Stimulated activated effector memory CD8-positive, alpha-beta T cell treated with anti-CD3 and anti-CD28 coated beads, Interleukin-12 subunit alpha, Interleukin-12 subunit beta, amount 100 ng/mL, for 72 hours (primary cell): ENCODE measurements at regions not wholly inside any gene's neighbourhood (a gene's known extent, or its start where the extent isn't known, plus 50 kb on each side); places are given as distances from the start of the nearest gene placed in this dataset.

Source experiments
- ATAC-seq: fragments of 150-1000 bp; cut with Tn5 transposase; 2 replicates; pipeline ENCODE4 v1.10.0; 2021
- DNase-seq, 2 donors: peaks; one replicate each; pipeline ENCODE4 v3.0.0; 2021 to 2022; ENCODE audit warnings: low spot score in 2 of 2
- H3K27ac Mint-ChIP-seq: one replicate; pipeline ENCODE4 v1.8.0; 2022; ENCODE audit warnings: mild to moderate bottlenecking, mixed read lengths
- H3K36me3 Mint-ChIP-seq: one replicate; pipeline ENCODE4 v1.8.0; 2022; ENCODE audit warnings: mild to moderate bottlenecking, mixed read lengths
- H3K4me1 Mint-ChIP-seq: one replicate; pipeline ENCODE4 v1.8.0; 2022; ENCODE audit warnings: mixed read lengths
- H3K4me3 Mint-ChIP-seq: one replicate; pipeline ENCODE4 v1.8.0; 2022; ENCODE audit warnings: mild to moderate bottlenecking, mixed read lengths
- H3K9me3 Mint-ChIP-seq: one replicate; pipeline ENCODE4 v1.8.0; 2022; ENCODE audit warnings: mixed read lengths

DNA sequence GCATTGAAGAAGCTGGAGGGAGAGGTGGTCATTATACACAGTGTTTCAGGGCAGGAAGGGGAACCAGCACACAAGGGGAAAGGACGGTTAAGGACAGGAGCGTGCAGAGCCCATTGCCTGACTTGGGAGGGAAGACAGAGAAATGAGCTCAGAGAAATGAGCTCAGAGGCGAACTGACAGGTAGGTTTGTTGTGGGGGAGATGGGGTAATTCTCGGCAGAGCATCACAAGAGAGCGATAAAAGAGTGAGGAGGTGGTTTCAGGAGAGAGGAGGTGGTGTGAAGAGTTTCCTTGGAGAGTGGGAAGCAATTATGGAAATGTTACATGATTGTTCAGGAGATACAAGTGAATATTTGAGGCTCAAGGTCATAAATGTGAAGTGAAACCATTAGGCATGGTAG, 61.0 kb downstream of the MRGPRX1 start:
- no peaks in the 10 kb centered on the region for H3K36me3 Mint-ChIP-seq
- DNase-seq (no peak), ATAC-seq (no peak)
- no peaks in the 10 kb centered on the region for H3K9me3 Mint-ChIP-seq
- H3K27ac Mint-ChIP-seq = no peak overlapping the region
- no peaks in the 10 kb centered on the region for H3K4me1 Mint-ChIP-seq
- no peak overlapping the region for H3K4me3 Mint-ChIP-seq

DNA sequence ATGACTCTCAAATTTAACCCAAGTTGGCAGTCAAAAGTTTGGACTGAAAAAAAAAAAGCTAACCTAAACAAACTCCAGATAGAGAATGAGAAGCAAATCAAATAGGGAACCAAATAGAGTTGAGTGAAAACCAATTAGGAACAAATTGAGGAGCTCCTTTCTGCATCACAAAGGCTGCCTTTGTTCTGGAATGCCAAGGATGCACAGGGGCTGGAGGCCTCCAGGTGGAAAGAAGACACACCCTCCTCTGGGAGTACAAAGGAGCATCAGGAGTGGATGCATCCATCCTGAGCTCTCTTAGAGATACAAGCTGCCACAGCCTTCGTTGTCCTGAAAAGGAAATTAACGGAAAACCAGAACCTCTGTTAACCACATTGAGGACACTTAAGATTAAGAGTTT, 73.3 kb downstream of the MRGPRX1 start:
- DNase-seq (no peak), ATAC-seq (no peak)
- Mint-ChIP-seq H3K4me3 (no peak overlapping the region), H3K4me1 (no peaks in the 10 kb centered on the region), H3K9me3 (no peaks in the 10 kb centered on the region), H3K27ac (no peak overlapping the region), H3K36me3 (no peaks in the 10 kb centered on the region)

DNA sequence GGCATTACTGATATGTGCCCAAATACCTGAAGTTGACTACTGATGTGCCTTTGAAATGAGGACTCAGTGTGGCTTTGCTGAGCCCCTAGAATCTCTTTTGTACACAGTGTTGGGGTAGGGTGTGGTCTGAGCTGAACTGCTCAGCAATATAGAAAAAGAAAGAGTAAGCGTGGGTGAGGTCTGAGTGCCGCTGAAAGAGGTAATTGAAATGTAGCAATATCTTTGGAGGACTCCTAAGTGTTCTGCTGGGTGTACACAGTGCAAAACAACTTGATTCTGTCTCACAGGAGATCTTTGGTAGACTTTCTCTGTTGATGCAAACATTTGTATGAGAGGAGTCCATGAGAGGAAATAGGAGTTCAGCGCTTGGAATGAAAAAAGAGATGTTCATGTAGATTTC, 73.7 kb upstream of the PTPN5 start:
- DNase-seq (no peak), ATAC-seq (no peak)
- Mint-ChIP-seq H3K27ac (no peak overlapping the region), H3K36me3 (no peaks in the 10 kb centered on the region), H3K9me3 (no peaks in the 10 kb centered on the region), H3K4me3 (no peak overlapping the region), H3K4me1 (no peaks in the 10 kb centered on the region)

DNA sequence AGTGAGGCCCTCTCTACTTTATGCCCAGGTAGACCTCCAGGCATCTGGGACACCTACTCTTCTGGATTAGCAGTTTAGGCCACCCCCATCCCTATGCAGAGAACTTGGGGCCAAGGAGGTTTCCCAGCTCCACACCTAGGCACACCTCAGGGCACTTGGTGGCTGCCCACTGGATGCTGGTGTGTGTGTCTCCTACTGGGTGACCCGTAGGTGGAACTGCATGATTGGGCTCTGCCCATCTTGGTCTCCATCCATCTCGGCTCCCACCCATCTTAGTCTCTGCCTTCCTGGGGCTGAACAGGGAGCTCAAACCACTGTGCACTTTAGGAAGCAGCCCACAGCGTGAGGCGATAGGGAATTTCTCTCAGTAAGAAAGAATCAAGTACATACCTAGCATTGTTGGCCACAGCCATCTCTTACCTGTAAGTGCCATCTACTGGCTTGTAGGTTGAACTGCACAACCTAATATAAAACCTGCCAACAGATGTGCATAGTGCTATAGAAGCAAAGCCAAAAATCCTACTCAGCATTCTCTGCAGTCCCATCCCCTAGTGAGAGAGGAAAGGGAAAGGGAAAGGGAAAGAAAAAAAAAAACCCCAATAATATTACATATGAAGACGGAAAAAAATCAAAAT, 61.6 kb upstream of the PTPN5 start:
- DNase-seq (no peak), ATAC-seq (peak; percentile 45)
- Mint-ChIP-seq H3K9me3 (peaks cover 7% of the 10 kb centered on the region), H3K4me3 (no peak overlapping the region), H3K36me3 (no peaks in the 10 kb centered on the region), H3K4me1 (no peaks in the 10 kb centered on the region), H3K27ac (no peak overlapping the region)

DNA sequence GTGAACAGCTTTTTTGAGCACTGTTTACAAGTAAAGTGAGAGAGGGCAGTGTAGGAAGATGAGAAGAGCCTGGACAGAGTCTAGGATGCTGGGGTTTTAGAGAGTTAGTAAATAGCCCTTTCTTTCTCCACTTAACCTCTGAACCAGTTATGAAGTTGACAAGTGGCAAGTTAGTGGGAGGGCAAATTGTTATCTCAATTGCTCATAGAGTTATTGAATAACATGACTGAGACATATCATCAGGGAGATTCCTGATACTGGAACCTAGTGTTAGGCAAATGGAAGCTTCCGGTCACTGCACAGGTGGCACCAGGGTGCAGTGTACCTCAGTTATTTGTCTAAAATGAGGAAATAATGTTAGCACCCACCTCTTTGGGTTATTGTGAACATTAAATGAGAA, 57.8 kb upstream of the PTPN5 start:
- H3K4me1 Mint-ChIP-seq = no peaks in the 10 kb centered on the region
- no peak overlapping the region for H3K27ac Mint-ChIP-seq
- no peak overlapping the region for H3K4me3 Mint-ChIP-seq
- no peaks in the 10 kb centered on the region for H3K36me3 Mint-ChIP-seq
- ATAC-seq (no peak), DNase-seq (no peak)
- peaks cover 5% of the 10 kb centered on the region for H3K9me3 Mint-ChIP-seq

DNA sequence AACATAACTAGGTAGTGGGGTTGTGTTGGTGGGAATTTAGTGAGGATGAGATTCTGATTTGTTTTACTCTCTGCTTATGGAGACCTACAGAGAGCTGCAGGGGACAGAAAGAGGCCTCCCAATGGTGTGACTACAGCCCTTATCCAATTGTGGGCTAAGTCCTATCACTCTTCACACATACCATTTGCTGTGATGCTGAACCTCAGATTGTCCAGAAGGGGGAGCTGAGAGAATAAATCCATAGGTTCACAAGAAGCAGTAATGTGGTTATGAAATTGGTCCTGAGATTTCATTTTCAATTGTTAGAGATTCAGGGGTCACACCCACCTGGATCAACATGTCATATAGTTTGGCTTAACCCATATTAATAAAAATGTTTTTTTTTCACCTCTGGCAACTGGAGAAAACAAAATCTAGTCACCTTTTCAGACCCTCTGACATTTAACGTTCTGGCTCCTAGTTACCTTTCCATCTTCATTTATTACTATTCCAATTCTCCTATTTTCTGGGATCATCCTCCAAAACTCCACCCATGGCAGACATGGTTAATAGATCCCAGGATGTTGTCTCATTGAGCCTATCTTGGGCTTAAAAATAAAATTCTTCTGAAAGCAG, 53.3 kb upstream of the PTPN5 start:
- H3K4me1 Mint-ChIP-seq = no peaks in the 10 kb centered on the region
- H3K4me3 Mint-ChIP-seq = no peak overlapping the region
- no peaks in the 10 kb centered on the region for H3K36me3 Mint-ChIP-seq
- no peak overlapping the region for H3K27ac Mint-ChIP-seq
- ATAC-seq (peak; percentile 56), DNase-seq (no peak)
- H3K9me3 Mint-ChIP-seq = peaks cover 7% of the 10 kb centered on the region
